ENCODE measurements at regions not wholly inside any gene's neighbourhood (a gene's known extent, or its start where the extent isn't known, plus 50 kb on each side); places are given as distances from the start of the nearest gene placed in this dataset.
"Not testable (repeated sequence)": the region's sequence is repeated elsewhere in the genome, so short reads cannot be mapped to it uniquely, and the experiment has no call there.

DNA sequence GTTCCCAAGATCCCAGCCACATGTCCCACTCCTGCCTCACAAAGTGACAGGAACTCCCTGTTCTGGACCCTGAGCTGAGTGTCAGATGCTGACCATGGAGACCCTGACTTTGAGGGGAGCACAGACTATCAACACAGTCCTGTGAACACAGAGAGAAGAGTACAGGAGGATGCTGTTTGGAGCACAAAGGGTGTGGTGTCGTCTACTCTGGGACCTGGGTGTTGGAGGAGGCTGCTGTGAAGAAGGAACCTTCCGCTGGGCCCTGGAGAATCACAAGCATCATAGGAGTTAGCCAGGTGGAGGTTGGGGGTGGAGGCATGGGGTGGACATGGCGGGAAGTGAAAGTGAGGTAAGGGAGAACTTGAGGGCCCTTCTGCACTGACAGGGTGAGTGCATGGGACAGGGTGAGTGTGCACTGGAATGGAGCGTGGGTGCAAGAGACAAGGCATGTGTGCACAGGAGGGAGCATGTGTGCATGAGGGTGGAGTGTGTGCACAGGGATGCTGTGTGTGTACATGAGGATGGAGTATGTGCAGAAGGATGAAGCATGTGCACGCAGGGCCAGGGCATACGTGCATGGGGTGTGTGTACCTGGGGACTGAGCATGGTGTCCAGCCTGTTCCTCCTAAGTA is 70.7 kb upstream of the ANTXRL start:
- Histone ChIP-seq H3K27me3 (ENCODE audit: insufficient read depth, poor library complexity, severe bottlenecking) (no peaks in the 10 kb centered on the region), H3K27ac (ENCODE audit: poor library complexity, severe bottlenecking) (no peak overlapping the region), H3K9me3 (ENCODE audit: severe bottlenecking) (no peaks in the 10 kb centered on the region), H3K36me3 (ENCODE audit: low read depth) (no peaks in the 10 kb centered on the region), H3K4me3 (ENCODE audit: severe bottlenecking) (no peak overlapping the region), H3K4me1 (ENCODE audit: insufficient read depth, poor library complexity, severe bottlenecking) (no peaks in the 10 kb centered on the region)
- TF ChIP-seq, protein P1, sequence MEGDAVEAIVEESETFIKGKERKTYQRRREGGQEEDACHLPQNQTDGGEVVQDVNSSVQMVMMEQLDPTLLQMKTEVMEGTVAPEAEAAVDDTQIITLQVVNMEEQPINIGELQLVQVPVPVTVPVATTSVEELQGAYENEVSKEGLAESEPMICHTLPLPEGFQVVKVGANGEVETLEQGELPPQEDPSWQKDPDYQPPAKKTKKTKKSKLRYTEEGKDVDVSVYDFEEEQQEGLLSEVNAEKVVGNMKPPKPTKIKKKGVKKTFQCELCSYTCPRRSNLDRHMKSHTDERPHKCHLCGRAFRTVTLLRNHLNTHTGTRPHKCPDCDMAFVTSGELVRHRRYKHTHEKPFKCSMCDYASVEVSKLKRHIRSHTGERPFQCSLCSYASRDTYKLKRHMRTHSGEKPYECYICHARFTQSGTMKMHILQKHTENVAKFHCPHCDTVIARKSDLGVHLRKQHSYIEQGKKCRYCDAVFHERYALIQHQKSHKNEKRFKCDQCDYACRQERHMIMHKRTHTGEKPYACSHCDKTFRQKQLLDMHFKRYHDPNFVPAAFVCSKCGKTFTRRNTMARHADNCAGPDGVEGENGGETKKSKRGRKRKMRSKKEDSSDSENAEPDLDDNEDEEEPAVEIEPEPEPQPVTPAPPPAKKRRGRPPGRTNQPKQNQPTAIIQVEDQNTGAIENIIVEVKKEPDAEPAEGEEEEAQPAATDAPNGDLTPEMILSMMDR (IDR thresholded peaks at IDR 0.05; ENCODE audit: poor library complexity, severe bottlenecking): no peak
- DNase-seq (ENCODE audit: low spot score): no peak
- ATAC-seq (ENCODE audit: low read depth): no peak

DNA sequence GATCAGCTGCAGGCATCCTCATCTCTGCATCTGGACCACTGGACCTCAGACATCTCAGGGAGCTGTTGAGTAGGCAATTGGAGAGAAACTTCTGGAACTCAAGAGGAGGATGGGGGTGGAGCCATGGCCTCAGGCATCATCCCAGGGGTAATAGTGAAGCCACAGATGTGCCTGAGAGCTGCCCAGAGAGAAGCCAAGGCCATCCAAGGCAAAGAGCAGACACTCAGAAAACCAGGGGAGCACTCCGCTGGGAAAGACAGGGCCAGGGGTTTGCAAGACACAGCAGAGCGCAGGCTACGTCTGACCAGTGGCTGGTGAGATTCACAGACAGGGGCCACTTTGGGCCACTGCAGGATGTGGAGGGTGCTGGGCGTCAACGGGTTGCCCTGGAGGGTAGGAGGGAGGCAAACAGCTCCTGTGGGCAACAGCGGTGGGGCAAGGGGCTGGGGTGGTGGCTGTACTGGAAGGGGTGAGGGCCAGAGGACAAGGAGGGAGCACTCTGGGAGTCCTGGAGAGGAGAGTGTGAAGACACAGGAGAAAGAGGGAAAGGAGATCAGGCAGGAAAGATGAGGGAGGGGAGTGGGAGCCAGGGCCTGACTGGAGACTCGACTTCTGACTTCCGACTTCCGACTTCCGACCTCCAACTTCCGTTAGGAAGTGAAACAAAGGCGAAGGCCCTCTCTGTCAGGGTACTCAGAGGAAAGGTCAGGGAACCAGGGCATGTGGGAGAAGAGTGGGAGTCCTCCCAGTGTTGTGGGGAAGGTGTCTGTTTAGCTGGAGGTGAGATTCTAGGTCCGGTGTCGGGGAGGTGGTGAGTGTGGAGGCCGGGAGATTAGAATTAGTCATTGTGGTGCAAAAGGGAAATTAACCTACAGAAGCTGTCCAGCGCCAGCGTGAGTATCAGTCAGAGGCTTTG is 69.7 kb upstream of the ANTXRL start:
- no peak overlapping the region for H3K27ac ChIP-seq (ENCODE audit: poor library complexity, severe bottlenecking)
- H3K4me3 ChIP-seq (ENCODE audit: severe bottlenecking): no peak overlapping the region
- DNase-seq (ENCODE audit: low spot score) (peak; percentile 29), ATAC-seq (ENCODE audit: low read depth) (peak; percentile 60)
- H3K27me3 ChIP-seq (ENCODE audit: insufficient read depth, poor library complexity, severe bottlenecking): no peaks in the 10 kb centered on the region
- TF ChIP-seq, protein P1 (IDR thresholded peaks at IDR 0.05; ENCODE audit: poor library complexity, severe bottlenecking): no peak
- H3K4me1 ChIP-seq (ENCODE audit: insufficient read depth, poor library complexity, severe bottlenecking): no peaks in the 10 kb centered on the region
- H3K9me3 ChIP-seq (ENCODE audit: severe bottlenecking): no peaks in the 10 kb centered on the region
- no peaks in the 10 kb centered on the region for H3K36me3 ChIP-seq (ENCODE audit: low read depth)

DNA sequence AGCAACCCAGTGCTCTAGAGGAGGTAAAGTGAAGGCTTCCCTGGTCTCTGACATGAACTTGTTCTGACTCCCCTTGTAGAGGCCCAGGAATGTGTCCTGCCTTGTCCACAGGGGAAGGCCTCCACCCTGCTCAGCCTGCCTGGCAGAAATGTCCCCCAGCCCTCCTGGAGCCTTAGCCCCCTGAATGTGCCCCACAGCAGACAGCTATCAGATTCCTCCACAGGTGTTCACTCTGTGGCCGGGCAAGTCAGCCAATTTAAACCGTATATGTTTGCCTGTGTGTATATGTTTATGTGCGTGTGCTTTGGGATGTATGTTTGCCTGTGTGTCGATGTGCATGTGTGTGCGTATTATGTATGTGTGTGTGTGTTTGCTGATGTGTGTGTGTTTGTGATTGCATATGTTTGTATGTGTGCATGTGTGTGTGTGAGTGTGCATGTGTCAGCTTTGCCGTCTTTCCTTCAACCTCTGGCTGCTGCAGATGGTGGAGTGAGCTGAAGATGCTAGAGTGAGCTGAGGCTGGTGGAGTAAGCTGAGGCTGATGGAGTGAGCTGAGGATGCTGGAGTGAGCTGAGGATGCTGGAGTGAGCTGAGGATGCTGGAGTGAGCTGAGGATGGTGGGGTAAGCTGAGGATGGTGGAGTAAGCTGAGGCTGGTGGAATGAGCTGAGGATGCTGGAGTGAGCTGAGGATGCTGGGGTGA is 68.9 kb upstream of the ANTXRL start:
- H3K36me3 ChIP-seq (ENCODE audit: low read depth): no peaks in the 10 kb centered on the region
- ATAC-seq (ENCODE audit: low read depth): no peak; the same call in 2 of the 3 replicates

DNA sequence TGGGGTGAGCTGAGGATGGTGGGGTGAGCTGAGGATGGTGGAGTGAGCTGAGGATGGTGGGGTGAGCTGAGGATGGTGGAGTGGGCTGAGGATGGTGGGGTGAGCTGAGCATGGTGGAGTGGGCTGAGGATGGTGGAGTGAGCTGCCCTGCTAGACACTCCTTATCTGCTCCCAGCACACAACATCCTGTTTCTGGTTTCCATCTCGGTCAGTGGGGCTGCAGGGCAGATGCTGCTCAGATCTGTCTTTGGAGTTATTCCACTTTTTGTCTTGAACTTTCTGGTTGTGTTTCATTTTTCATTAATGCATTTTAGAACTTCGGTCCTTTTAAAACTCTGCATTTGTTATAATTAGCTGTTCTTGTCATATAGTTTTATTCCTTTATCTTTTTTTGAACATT is 67.9 kb upstream of the ANTXRL start:
- H3K4me1 ChIP-seq (ENCODE audit: insufficient read depth, poor library complexity, severe bottlenecking): no peaks in the 10 kb centered on the region
- DNase-seq (ENCODE audit: low spot score) (no peak), ATAC-seq (ENCODE audit: low read depth) (no peak)
- no peak overlapping the region for H3K27ac ChIP-seq (ENCODE audit: poor library complexity, severe bottlenecking)
- no peaks in the 10 kb centered on the region for H3K9me3 ChIP-seq (ENCODE audit: severe bottlenecking)
- H3K4me3 ChIP-seq (ENCODE audit: severe bottlenecking): no peak overlapping the region
- no peaks in the 10 kb centered on the region for H3K36me3 ChIP-seq (ENCODE audit: low read depth)
- TF ChIP-seq, protein P1 (IDR thresholded peaks at IDR 0.05; ENCODE audit: poor library complexity, severe bottlenecking): no peak
- no peaks in the 10 kb centered on the region for H3K27me3 ChIP-seq (ENCODE audit: insufficient read depth, poor library complexity, severe bottlenecking)

More for the DNA sequence above, 68.9 kb upstream of the ANTXRL start:
- Histone ChIP-seq H3K4me1 (ENCODE audit: insufficient read depth, poor library complexity, severe bottlenecking) (no peaks in the 10 kb centered on the region), H3K27ac (ENCODE audit: poor library complexity, severe bottlenecking) (no peak overlapping the region), H3K27me3 (ENCODE audit: insufficient read depth, poor library complexity, severe bottlenecking) (no peaks in the 10 kb centered on the region), H3K9me3 (ENCODE audit: severe bottlenecking) (no peaks in the 10 kb centered on the region), H3K4me3 (ENCODE audit: severe bottlenecking) (no peak overlapping the region)
- TF ChIP-seq, protein P1 (IDR thresholded peaks at IDR 0.05; ENCODE audit: poor library complexity, severe bottlenecking): no peak
- DNase-seq (ENCODE audit: low spot score): no peak

DNA sequence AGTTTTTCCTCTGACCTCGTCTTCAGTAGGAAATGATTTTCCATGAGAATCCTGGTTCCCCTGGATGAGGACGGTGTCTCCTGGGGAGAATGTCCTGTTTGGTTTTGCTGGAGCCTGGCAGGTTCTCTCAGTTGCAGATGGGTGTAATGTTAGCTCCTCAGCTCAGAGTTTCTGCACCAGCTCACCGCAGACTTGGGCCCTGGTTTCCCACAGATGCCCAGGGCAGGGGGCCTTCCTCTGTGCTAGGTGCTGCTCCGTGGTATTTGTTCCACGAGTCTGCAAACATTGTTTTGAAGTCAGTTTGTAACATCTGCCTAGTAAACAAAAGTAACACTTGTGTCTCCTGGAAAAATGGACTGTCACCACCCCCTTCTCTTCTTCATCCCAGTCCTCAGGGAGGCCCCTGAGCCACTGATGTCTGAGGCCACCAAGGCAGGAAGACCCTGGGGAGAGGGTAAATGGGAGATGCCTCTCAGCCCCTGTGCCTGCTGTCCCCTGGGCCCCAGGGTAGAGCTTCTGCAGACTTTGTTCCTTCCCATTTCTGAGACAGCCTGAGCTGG is 67.3 kb upstream of the ANTXRL start:
- not testable (repeated sequence) for H3K36me3 ChIP-seq (ENCODE audit: low read depth); H3K27ac ChIP-seq (ENCODE audit: poor library complexity, severe bottlenecking); H3K9me3 ChIP-seq (ENCODE audit: severe bottlenecking); ATAC-seq (ENCODE audit: low read depth); H3K27me3 ChIP-seq (ENCODE audit: insufficient read depth, poor library complexity, severe bottlenecking); H3K4me1 ChIP-seq (ENCODE audit: insufficient read depth, poor library complexity, severe bottlenecking); DNase-seq (ENCODE audit: low spot score); H3K4me3 ChIP-seq (ENCODE audit: severe bottlenecking)
